Ascending aorta (tissue), 2 donors: ENCODE measurements at regions not wholly inside any gene's neighbourhood (a gene's known extent, or its start where the extent isn't known, plus 50 kb on each side); places are given as distances from the start of the nearest gene placed in this dataset.

Experiments
- DNase-seq, 2 donors: peaks; one replicate each; pipeline ENCODE4 v3.0.0-alpha.2; 2019; ENCODE audit warnings: low spot score in 2 of 2
- H3K27ac ChIP-seq, 2 donors: fragments of 200-600 bp; sonication (generic); one replicate each; pipeline ENCODE4 v1.5.1; 2016 to 2017; ENCODE audit warnings: mild to moderate bottlenecking in 1 of 2
- H3K27me3 ChIP-seq: fragments of 200-600 bp; sonication (generic); one replicate; pipeline ENCODE4 v1.5.1; 2017
- H3K36me3 ChIP-seq, 2 donors: fragments of 200-600 bp; sonication (generic); one replicate each; pipeline ENCODE4 v1.5.1; 2016
- H3K4me1 ChIP-seq, 2 donors: fragments of 200-600 bp; sonication (generic); one replicate each; pipeline ENCODE4 v1.5.1; 2016 to 2017; ENCODE audit warnings: mild to moderate bottlenecking in 1 of 2
- H3K4me3 ChIP-seq, 2 donors: fragments of 200-600 bp; sonication (generic); one replicate each; pipeline ENCODE4 v1.5.1; 2016 to 2017; ENCODE audit warnings: mild to moderate bottlenecking in 1 of 2
- H3K9me3 ChIP-seq, 2 donors: fragments of 200-600 bp; sonication (generic); one replicate each; pipeline ENCODE4 v1.5.1; 2016
- CTCF ChIP-seq, 3 experiments: fragments of 200-600 bp in 2 of 3; fragments of 450-650 bp in 1 of 3; sonication (generic) in 2 of 3; IDR thresholded peaks; one replicate each; pipeline ENCODE4 v1.5.1; 2016 to 2019; ENCODE audit warnings: antibody characterized with exemption in 3 of 3, mild to moderate bottlenecking in 1 of 3, moderate library complexity in 1 of 3
- intact Hi-C: fragments of 100-400 bp; cut with DNase I; formaldehyde crosslinking; loops from one replicate; pipeline ENCODE4 v1.15.1; 2023

DNA sequence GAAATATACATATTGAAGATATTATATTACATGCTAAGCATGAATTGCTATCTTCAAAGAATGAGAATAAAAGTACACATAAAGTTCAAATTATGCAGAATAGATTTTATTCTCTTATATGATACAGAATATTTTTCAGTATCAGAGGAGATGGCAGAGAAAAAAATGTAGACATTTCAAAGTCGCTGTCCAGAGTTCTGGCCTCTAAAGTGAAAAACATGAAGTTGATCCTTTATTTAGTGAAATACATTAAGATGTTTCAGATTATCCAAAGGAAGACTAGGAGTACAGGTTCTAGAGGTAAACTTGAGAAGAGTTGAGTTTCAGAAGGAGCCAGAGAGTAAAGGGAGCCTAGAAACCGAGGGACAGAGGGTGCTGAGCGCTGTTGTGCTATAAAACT is 303.6 kb downstream of the UTP18 start:
- H3K27ac ChIP-seq = no peak overlapping the region
- H3K4me1 ChIP-seq = no peaks in the 10 kb centered on the region
- H3K9me3 ChIP-seq = no peaks in the 10 kb centered on the region
- no peaks in the 10 kb centered on the region for H3K36me3 ChIP-seq
- intact Hi-C loops = no loop called here
- H3K4me3 ChIP-seq = no peak overlapping the region
- TF ChIP-seq CTCF (IDR thresholded peaks at IDR 0.05) = no peak
- no peaks in the 10 kb centered on the region for H3K27me3 ChIP-seq
- DNase-seq = no peak

GRCh38 chr17:51572115-51572514 is 311.8 kb downstream of the UTP18 start:
- H3K36me3 ChIP-seq = no peaks in the 10 kb centered on the region
- no peaks in the 10 kb centered on the region for H3K27me3 ChIP-seq
- TF ChIP-seq CTCF (IDR thresholded peaks at IDR 0.05) = no peak
- no peak overlapping the region for H3K4me3 ChIP-seq
- no peaks in the 10 kb centered on the region for H3K4me1 ChIP-seq
- H3K9me3 ChIP-seq = no peaks in the 10 kb centered on the region
- H3K27ac ChIP-seq = no peak overlapping the region
- intact Hi-C loops = no loop called here
- no peak for DNase-seq
